ENCODE measurements at regions not wholly inside any gene's neighbourhood (a gene's known extent, or its start where the extent isn't known, plus 50 kb on each side); places are given as distances from the start of the nearest gene placed in this dataset.
A peak's percentile ranks its signal among the peaks of the same experiment; 100 is the strongest.
"Not testable (repeated sequence)": the region's sequence is repeated elsewhere in the genome, so short reads cannot be mapped to it uniquely, and the experiment has no call there.

GRCh38 chr10:65219444-65219843 is 1698.2 kb downstream of the REEP3 start:
- DNase-seq, result no peak

DNA sequence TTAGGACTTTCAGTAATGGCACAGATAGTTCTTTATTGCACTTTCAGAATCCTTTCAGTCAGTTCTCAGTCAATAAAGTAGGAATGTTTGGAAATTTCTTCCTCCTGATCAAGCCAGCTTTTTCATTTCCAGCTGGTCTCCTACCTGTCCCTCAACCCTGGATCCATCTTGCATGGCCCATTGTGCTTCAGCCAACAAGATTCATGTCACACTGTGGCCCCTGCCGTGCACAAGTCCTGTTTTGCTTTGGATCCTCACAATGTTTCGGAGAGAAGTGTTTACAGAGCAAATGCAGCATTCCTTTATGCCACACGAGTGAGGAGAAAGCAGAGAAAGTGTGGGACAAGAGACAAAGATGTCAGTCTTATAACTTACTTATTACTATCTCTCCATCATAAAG is 1694.7 kb upstream of the LRRTM3 start:
- DNase-seq, result no peak

- DNase-seq, result no peak
Measured at GRCh38 chr10:65234261-65234660, 1691.6 kb upstream of the LRRTM3 start.

GRCh38 chr10:65235266-65235665 is 1690.6 kb upstream of the LRRTM3 start:
- DNase-seq, result no peak

GRCh38 chr10:65235846-65236245 is 1690.0 kb upstream of the LRRTM3 start:
- no peak for DNase-seq

DNA sequence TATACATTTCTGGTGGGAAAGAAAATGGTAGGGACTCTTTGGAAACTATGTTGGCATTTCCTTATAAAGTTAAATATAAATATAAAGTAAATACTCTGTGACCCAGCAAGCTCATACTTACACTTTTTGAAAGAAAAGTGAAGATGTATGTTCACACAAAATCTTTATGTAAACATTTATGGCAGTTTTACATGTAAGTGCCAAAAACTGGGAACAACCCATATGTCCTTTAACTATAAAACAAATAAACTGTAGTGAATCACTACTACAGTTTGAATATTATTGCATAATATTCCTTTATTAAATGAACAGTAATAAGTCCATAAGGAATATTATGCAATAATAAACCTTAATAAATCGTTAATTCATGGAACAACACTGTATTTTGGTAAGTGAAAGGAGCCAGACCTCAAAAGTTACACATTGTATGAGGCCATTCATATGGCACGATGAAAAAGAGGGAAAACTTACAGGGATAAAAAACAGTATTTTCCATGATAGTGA is 1660.3 kb upstream of the LRRTM3 start:
- no peak for DNase-seq

GRCh38 chr10:65269551-65269950 is 1656.3 kb upstream of the LRRTM3 start:
- not testable (repeated sequence) for DNase-seq

DNA sequence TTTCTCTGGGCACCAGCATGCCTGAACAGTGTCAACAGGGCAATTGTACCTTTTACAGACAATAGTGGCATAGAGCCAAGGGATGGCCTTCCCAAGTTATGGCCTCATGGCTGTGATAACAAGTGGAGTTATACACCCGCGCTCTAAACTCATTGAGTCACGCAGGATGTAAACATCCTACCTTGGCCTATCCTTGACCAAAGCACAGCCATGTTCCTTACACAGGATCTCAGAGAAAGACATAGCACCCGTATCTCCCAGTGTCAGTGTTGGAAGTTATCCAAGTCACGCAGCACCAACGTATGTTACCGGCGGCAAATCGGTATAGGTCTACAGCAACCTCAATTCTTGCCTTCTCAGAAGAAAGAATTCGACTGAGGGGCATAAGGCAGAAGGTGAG is 1654.9 kb upstream of the LRRTM3 start:
- DNase-seq, result no peak

DNA sequence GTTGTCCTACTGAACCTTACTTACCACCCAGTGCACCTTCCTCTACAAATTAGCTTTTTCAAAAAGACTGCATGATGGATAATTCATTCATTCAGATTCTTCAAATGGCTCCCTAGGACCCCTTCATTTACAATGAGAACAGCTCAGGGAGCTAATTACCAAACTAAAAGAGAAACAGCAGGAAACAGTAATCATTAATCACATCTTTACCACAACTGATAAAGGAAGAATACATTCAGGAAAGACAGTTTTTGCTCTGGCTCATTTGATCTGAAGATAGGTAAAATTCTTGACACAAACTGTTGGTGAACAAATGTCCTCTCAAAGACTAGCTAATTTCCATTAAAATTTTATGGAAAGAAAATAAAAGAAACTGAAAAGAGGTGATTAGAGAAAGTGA is 1652.7 kb upstream of the LRRTM3 start:
- DNase-seq, result no peak

DNA sequence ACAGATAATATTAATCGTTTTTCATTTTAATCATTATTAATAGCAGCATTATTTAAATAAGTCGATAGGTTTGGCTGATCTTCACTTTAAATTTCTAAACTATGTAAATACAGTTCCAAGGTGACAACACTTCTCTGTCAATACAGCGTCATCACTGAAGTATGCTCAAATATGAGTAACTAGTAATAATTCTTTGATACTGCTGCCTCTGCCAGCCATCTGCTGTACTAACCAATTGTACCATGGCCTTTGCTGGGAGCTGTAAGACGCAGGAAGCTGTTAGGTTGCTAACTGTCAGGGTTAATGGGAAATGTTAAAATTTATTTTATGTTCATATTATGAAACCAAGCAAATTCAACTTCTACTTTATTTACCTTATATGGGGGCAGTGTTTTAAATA is 1650.5 kb upstream of the LRRTM3 start:
- no peak for DNase-seq

- DNase-seq, result no peak
Measured at GRCh38 chr10:65284495-65285041, 1641.3 kb upstream of the LRRTM3 start.

DNA sequence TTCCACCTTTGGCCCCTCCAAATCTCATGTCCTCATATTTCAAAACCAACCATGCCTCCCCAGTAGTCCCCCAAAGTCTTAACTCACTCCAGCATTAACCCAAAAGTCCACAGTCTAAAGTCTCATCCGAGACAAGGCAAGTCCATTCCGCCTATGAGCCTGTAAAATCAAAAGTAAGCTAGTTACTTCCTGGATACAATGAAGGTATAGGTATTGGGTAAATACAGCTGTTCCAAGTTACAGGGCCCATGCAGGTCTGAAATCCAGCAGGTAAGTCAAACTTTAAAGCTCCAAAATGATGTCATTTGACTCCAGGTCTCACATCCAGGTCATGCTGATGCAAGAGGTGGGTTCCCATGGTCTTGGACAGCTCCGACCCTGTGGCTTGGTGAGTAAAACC is 1640.1 kb upstream of the LRRTM3 start:
- not testable (repeated sequence) for DNase-seq

DNA sequence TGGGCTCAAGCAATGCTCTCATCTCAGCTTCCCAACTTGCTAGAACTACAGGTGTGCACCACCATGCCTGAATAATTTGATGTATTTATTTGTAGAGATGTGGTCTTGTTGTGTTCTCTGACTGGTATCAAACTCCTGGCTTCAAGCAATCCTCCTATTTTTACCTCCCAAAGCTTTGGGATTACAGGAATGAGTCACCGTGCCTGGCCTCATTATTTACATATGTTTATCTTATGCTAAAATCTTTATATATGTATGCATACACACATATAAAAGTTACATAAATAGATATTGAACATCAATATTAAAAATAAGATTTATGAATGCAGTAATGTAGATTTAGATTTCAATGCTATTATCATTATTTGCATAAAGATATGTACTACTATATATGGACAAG is 1634.5 kb upstream of the LRRTM3 start:
- DNase-seq, result no peak

- DNase-seq, result no peak
Measured at GRCh38 chr10:65292551-65292950, 1633.3 kb upstream of the LRRTM3 start.

GRCh38 chr10:65294329-65294728 is 1631.5 kb upstream of the LRRTM3 start:
- DNase-seq, result no peak

DNA sequence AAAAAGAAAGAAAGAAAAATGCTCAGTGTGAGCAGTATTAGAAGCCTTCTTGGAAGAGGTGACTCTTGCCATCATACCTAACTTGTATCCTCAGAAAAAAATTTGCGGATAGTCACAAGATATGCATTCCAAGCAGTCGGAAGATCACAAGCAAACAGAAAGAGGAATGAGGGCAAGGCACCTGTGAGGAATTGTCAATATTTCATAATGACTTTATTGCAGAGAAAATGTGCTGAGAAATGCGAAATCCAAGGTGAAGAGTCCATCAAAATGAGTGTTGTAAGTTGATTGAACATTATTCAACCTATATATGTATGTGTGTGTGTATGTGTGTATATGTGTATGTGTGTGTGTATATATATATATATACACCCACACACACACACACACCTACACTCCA is 1624.7 kb upstream of the LRRTM3 start:
- no peak for DNase-seq

GRCh38 chr10:65306201-65306600 is 1619.6 kb upstream of the LRRTM3 start:
- no peak for DNase-seq

- DNase-seq, result no peak
Measured at GRCh38 chr10:65312876-65313275, 1613.0 kb upstream of the LRRTM3 start.

DNA sequence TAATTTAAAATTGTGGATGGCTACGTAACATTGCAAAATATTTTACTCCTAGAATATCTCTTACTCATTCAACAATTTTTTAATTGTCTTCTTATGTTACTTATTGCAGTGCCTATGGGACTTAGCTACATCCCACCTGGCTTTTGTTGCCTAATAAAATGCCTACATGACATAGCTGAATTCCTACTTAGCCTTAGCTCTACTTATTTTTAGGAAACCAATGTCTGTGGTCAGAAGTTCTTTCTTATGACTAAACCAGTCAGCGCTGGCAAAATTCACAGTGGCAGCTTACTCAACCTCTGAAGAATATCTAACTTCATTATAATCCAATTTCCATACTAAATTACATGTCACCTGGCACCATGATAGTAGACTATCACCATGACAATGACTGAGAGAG is 1612.4 kb upstream of the LRRTM3 start:
- DNase-seq, result no peak

DNA sequence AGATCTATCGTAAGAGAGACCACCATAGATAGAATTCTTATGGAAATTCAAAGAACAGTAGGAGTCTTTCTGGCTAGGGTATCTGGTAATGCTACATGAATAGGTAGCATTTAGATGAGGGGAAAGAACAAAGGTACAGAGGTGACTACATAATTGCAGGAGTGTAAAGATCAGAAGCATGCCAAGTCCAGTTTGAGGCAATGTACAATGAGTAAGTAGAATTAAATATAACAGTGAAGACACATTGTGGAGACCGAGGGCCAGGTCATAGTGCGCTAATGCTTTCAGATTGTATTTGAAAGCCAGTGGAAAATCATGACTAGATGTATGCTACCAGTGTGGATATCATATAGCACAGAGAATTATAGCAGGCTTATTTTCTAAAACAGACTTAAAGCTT is 1611.6 kb upstream of the LRRTM3 start:
- no peak for DNase-seq

GRCh38 chr10:65319493-65319892 is 1606.3 kb upstream of the LRRTM3 start:
- DNase-seq, result peak; percentile 47

DNA sequence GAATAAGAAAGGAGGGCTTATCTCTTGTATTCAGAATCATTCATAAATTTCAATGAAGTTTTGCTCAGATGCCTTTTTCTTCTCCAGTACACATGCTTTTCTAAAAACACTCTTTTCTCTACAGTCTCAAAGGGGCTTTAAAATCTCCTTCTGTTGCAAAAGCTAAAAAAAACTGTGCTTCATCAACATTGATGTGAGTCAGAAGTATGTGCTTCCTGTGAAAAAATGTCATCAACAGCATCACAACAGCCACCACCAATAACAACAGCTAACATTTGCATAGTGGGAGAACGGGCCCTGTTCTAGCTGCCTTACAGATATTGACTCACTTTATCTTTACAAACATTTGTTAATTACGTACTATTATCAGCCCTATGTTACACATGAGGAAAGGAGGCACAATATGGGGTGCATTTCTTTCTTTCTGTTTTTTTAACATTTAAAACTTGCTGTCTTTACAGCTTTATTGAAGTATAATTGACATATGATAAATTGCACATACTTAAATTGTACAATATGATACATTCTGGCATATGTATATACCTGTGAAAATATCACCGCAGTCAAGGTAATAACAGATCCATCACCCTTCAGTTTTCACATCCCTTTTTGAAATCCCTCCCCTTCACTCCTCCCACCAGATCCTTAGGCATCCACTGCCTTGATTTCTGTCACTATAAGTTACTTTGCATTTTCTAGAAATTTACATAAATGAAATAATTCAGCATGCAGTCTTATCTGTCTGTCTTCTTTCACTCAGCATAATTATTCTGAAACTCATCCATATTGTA is 1605.4 kb upstream of the LRRTM3 start:
- DNase-seq, result no peak

DNA sequence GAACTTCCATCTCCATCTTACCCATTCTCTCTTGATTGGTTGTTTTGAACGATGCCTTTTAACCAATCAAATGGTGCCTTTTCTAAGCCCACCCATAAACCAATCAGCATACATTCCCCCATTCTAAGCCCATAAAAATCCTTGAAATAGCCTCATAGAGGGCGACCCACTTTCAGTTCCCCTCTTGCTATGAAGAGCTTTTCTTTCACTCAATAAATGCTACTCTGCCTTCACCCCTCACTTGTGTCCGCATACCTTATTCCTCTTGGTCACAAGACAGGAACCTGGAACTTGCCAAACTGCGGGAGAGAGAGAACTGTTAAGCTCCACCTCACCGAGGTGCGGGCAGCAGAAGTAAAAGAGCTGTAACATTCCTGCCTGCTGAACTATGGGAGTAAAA is 1602.0 kb upstream of the LRRTM3 start:
- DNase-seq, result no peak

- DNase-seq, result no peak
Measured at GRCh38 chr10:65325913-65326312, 1599.9 kb upstream of the LRRTM3 start.

DNA sequence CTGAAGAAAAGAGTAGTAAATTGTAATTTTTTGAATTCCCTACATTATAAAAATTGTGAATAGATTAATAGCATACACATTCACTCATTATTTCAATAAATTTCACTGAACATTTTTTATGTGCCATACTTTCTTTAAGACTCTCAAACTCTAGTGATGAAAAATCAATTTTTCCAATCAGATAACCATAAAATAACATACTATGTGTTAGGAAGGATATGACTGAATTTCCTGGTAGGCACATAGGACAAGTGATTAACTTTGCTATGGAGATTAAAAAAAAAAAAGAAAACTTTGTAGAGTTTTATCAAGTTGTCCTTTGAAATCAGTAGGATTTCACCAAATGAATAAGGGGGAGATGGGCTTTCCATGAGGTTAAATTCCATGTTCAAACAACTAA is 1597.3 kb upstream of the LRRTM3 start:
- no peak for DNase-seq

Data from NCI-H82 (cell line).